Prostate gland (tissue), 2 donors: ENCODE measurements at regions not wholly inside any gene's neighbourhood (a gene's known extent, or its start where the extent isn't known, plus 50 kb on each side); places are given as distances from the start of the nearest gene placed in this dataset.

ENCODE experiments used
- POLR2A ChIP-seq: fragments of 450-650 bp; IDR thresholded peaks from one replicate; pipeline ENCODE4 v1.6.1; 2016; ENCODE audit warnings: antibody characterized with exemption, mild to moderate bottlenecking
- POLR2AphosphoS5 ChIP-seq: sonication (generic); formaldehyde crosslinking; IDR thresholded peaks from one replicate; pipeline ENCODE4 v1.6.1; 2017; ENCODE audit warnings: antibody characterized with exemption
- TF ChIP-seq, protein P1 (sequence below), 4 experiments: fragments of 200-600 bp in 2 of 4; fragments of 450-650 bp in 2 of 4; sonication (generic) in 2 of 4; IDR thresholded peaks; 1 replicate in 3 of 4; 2 replicates in 1 of 4; pipeline ENCODE4 v1.5.1; 2016 to 2019; ENCODE audit warnings: antibody characterized with exemption in 4 of 4, mild to moderate bottlenecking in 2 of 4, moderate library complexity in 2 of 4

DNA sequence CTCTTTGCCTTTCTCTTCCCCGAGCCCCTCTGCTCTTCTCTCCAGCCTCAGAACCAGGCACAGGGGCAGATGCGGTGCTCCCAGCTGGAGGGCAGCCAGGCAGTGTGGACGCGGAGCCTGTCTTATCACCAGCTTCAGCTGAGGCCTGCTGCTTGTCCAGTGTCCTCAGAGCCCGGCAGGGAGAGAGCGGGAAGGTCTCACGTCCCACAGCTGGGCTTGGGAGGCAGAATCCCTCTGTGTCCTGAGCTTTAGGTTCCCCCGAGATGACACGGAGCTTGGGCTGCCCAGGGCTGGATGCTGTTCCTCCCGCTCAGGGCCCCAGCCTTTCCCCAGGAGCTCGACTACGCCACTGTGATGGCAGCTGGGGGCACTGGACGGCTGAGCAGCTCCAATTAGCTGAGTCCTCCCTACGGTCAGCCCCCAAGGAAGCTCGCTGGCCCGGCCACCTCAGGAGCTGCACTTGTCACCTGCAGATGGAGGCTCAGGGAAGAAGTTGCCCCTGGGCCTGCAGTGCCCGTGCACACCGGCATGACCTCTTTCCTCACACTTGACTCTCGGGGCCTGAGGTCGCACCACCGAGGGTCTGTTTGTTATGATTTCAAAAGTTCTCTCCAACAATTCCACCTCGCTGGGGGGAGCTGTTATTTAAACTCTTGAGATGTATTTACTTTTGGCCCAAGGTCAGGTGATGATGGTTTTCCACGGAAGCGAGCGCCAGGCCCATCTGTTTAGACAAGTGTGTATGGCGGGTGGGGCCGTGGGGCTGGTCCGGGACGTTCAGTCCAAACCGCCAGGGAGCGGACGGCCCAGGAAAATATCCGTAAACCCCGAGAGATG is 127.3 kb downstream of the SIK1 start:
- TF ChIP-seq, protein P1, sequence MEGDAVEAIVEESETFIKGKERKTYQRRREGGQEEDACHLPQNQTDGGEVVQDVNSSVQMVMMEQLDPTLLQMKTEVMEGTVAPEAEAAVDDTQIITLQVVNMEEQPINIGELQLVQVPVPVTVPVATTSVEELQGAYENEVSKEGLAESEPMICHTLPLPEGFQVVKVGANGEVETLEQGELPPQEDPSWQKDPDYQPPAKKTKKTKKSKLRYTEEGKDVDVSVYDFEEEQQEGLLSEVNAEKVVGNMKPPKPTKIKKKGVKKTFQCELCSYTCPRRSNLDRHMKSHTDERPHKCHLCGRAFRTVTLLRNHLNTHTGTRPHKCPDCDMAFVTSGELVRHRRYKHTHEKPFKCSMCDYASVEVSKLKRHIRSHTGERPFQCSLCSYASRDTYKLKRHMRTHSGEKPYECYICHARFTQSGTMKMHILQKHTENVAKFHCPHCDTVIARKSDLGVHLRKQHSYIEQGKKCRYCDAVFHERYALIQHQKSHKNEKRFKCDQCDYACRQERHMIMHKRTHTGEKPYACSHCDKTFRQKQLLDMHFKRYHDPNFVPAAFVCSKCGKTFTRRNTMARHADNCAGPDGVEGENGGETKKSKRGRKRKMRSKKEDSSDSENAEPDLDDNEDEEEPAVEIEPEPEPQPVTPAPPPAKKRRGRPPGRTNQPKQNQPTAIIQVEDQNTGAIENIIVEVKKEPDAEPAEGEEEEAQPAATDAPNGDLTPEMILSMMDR (IDR thresholded peaks at IDR 0.05), result no peak
- TF ChIP-seq POLR2AphosphoS5, result no peak
- TF ChIP-seq POLR2A, result no peak
